ENCODE measurements at regions not wholly inside any gene's neighbourhood (a gene's known extent, or its start where the extent isn't known, plus 50 kb on each side); places are given as distances from the start of the nearest gene placed in this dataset.

- FAIRE-seq (no peak), DNase-seq (ENCODE audit: insufficient read length) (no peak)
- TF ChIP-seq POLR2AphosphoS5 (IDR thresholded peaks at IDR 0.05; ENCODE audit: low read depth, low read length), result no peak
- TF ChIP-seq TAF1 (IDR thresholded peaks at IDR 0.05; ENCODE audit: borderline replicate concordance, low read depth, low read length), result no peak
- TF ChIP-seq POLR2A (IDR thresholded peaks at IDR 0.05; ENCODE audit: low read depth, low read length), result no peak
These were observed 111.0 kb upstream of the CPNE4 start for GRCh38 chr3:132145833-132146232.

GRCh38 chr3:132154619-132155018, 119.8 kb upstream of the CPNE4 start:
- TF ChIP-seq POLR2A (IDR thresholded peaks at IDR 0.05; ENCODE audit: low read depth, low read length) (no peak), TAF1 (IDR thresholded peaks at IDR 0.05; ENCODE audit: borderline replicate concordance, low read depth, low read length) (no peak), POLR2AphosphoS5 (IDR thresholded peaks at IDR 0.05; ENCODE audit: low read depth, low read length) (no peak)
- no peak for DNase-seq (ENCODE audit: insufficient read length)
- FAIRE-seq, result no peak

GRCh38 chr3:132159145-132159544, 124.3 kb upstream of the CPNE4 start:
- FAIRE-seq (no peak), DNase-seq (ENCODE audit: insufficient read length) (no peak)
- TF ChIP-seq POLR2A (IDR thresholded peaks at IDR 0.05; ENCODE audit: low read depth, low read length), result no peak
- no peak for TF ChIP-seq TAF1 (IDR thresholded peaks at IDR 0.05; ENCODE audit: borderline replicate concordance, low read depth, low read length)
- no peak for TF ChIP-seq POLR2AphosphoS5 (IDR thresholded peaks at IDR 0.05; ENCODE audit: low read depth, low read length)

GRCh38 chr3:132160198-132160597, 125.4 kb upstream of the CPNE4 start:
- FAIRE-seq (no peak), DNase-seq (ENCODE audit: insufficient read length) (no peak)
- no peak for TF ChIP-seq POLR2A (IDR thresholded peaks at IDR 0.05; ENCODE audit: low read depth, low read length)
- TF ChIP-seq TAF1 (IDR thresholded peaks at IDR 0.05; ENCODE audit: borderline replicate concordance, low read depth, low read length), result no peak
- TF ChIP-seq POLR2AphosphoS5 (IDR thresholded peaks at IDR 0.05; ENCODE audit: low read depth, low read length), result no peak

- TF ChIP-seq POLR2A (IDR thresholded peaks at IDR 0.05; ENCODE audit: low read depth, low read length) (no peak), POLR2AphosphoS5 (IDR thresholded peaks at IDR 0.05; ENCODE audit: low read depth, low read length) (no peak), TAF1 (IDR thresholded peaks at IDR 0.05; ENCODE audit: borderline replicate concordance, low read depth, low read length) (no peak)
- no peak for FAIRE-seq
- DNase-seq (ENCODE audit: insufficient read length), result no peak
These were observed 126.8 kb upstream of the CPNE4 start for GRCh38 chr3:132161608-132162007.

GRCh38 chr3:132164469-132165092, 129.8 kb upstream of the CPNE4 start:
- DNase-seq (ENCODE audit: insufficient read length), result no peak
- FAIRE-seq, result no peak
- no peak for TF ChIP-seq POLR2A (IDR thresholded peaks at IDR 0.05; ENCODE audit: low read depth, low read length)
- no peak for TF ChIP-seq TAF1 (IDR thresholded peaks at IDR 0.05; ENCODE audit: borderline replicate concordance, low read depth, low read length)
- TF ChIP-seq POLR2AphosphoS5 (IDR thresholded peaks at IDR 0.05; ENCODE audit: low read depth, low read length), result no peak

GRCh38 chr3:132167870-132168269, 133.1 kb upstream of the CPNE4 start:
- DNase-seq (ENCODE audit: insufficient read length) (no peak), FAIRE-seq (no peak)
- TF ChIP-seq POLR2A (IDR thresholded peaks at IDR 0.05; ENCODE audit: low read depth, low read length), result no peak
- no peak for TF ChIP-seq TAF1 (IDR thresholded peaks at IDR 0.05; ENCODE audit: borderline replicate concordance, low read depth, low read length)
- TF ChIP-seq POLR2AphosphoS5 (IDR thresholded peaks at IDR 0.05; ENCODE audit: low read depth, low read length), result no peak

GRCh38 chr3:132174500-132174899, 139.7 kb upstream of the CPNE4 start:
- DNase-seq (ENCODE audit: insufficient read length), result no peak
- FAIRE-seq, result no peak
- TF ChIP-seq POLR2AphosphoS5 (IDR thresholded peaks at IDR 0.05; ENCODE audit: low read depth, low read length) (no peak), TAF1 (IDR thresholded peaks at IDR 0.05; ENCODE audit: borderline replicate concordance, low read depth, low read length) (no peak), POLR2A (IDR thresholded peaks at IDR 0.05; ENCODE audit: low read depth, low read length) (no peak)

GRCh38 chr3:132180337-132180791, 136.8 kb upstream of the ACP3 start:
- FAIRE-seq, result peak; percentile 69

GRCh38 chr3:132183811-132184210, 133.4 kb upstream of the ACP3 start:
- FAIRE-seq, result no peak
- no peak for TF ChIP-seq POLR2AphosphoS5 (IDR thresholded peaks at IDR 0.05; ENCODE audit: low read depth, low read length)
- TF ChIP-seq TAF1 (IDR thresholded peaks at IDR 0.05; ENCODE audit: borderline replicate concordance, low read depth, low read length), result no peak
- TF ChIP-seq POLR2A (IDR thresholded peaks at IDR 0.05; ENCODE audit: low read depth, low read length), result no peak

More at GRCh38 chr3:132180337-132180791, 136.8 kb upstream of the ACP3 start:
- TF ChIP-seq TAF1 (IDR thresholded peaks at IDR 0.05; ENCODE audit: borderline replicate concordance, low read depth, low read length) (no peak), POLR2A (IDR thresholded peaks at IDR 0.05; ENCODE audit: low read depth, low read length) (no peak), POLR2AphosphoS5 (IDR thresholded peaks at IDR 0.05; ENCODE audit: low read depth, low read length) (no peak)
- DNase-seq (ENCODE audit: insufficient read length), result no peak

GRCh38 chr3:132187746-132188145, 129.5 kb upstream of the ACP3 start:
- FAIRE-seq (no peak), DNase-seq (ENCODE audit: insufficient read length) (no peak)
- TF ChIP-seq POLR2AphosphoS5 (IDR thresholded peaks at IDR 0.05; ENCODE audit: low read depth, low read length), result no peak

More at GRCh38 chr3:132183811-132184210, 133.4 kb upstream of the ACP3 start:
- no peak for DNase-seq (ENCODE audit: insufficient read length)

- FAIRE-seq, result no peak
- TF ChIP-seq POLR2AphosphoS5 (IDR thresholded peaks at IDR 0.05; ENCODE audit: low read depth, low read length) (no peak), TAF1 (IDR thresholded peaks at IDR 0.05; ENCODE audit: borderline replicate concordance, low read depth, low read length) (no peak), POLR2A (IDR thresholded peaks at IDR 0.05; ENCODE audit: low read depth, low read length) (no peak)
- DNase-seq (ENCODE audit: insufficient read length), result no peak
These were observed 127.6 kb upstream of the ACP3 start for GRCh38 chr3:132189601-132190000.
